Omental fat pad (tissue), 3 donors: ENCODE measurements at regions not wholly inside any gene's neighbourhood (a gene's known extent, or its start where the extent isn't known, plus 50 kb on each side); places are given as distances from the start of the nearest gene placed in this dataset.

Experiments
- ATAC-seq: fragments of 150-250 bp; one replicate; pipeline ENCODE4 v1.9.1; 2016; ENCODE audit warnings: mild to moderate bottlenecking, moderate library complexity; ENCODE audit not compliant: low FRiP score
- DNase-seq: peaks from one replicate; pipeline ENCODE4 v3.0.0-alpha.2; 2019; ENCODE audit warnings: low spot score
- CTCF ChIP-seq, 3 donors: fragments of 450-650 bp; IDR thresholded peaks; one replicate each; pipeline ENCODE4 v1.5.1; 2016 to 2017; ENCODE audit warnings: antibody characterized with exemption in 3 of 3, mild to moderate bottlenecking in 3 of 3, moderate library complexity in 2 of 3

GRCh38 chr9:75461183-75461582, 372.9 kb downstream of the OSTF1 start:
- TF ChIP-seq CTCF (IDR thresholded peaks at IDR 0.05), result no peak
- DNase-seq (no peak), ATAC-seq (no peak)

- no peak for ATAC-seq
- TF ChIP-seq CTCF (IDR thresholded peaks at IDR 0.05), result no peak
These were observed 374.6 kb downstream of the OSTF1 start for GRCh38 chr9:75462866-75463265.

GRCh38 chr9:75463871-75464270, 375.6 kb downstream of the OSTF1 start:
- DNase-seq, result no peak
- no peak for ATAC-seq
- no peak for TF ChIP-seq CTCF (IDR thresholded peaks at IDR 0.05)

More at GRCh38 chr9:75462866-75463265, 374.6 kb downstream of the OSTF1 start:
- DNase-seq, result no peak

- no peak for TF ChIP-seq CTCF (IDR thresholded peaks at IDR 0.05)
- no peak for DNase-seq
- no peak for ATAC-seq
These were observed 376.4 kb downstream of the OSTF1 start for GRCh38 chr9:75464726-75465125.

- DNase-seq (no peak), ATAC-seq (no peak)
- TF ChIP-seq CTCF (IDR thresholded peaks at IDR 0.05), result no peak
These were observed 378.8 kb downstream of the OSTF1 start for GRCh38 chr9:75467142-75467541.

GRCh38 chr9:75471549-75472114, 383.3 kb downstream of the OSTF1 start:
- ATAC-seq (no peak), DNase-seq (no peak)
- TF ChIP-seq CTCF (IDR thresholded peaks at IDR 0.05), result no peak

GRCh38 chr9:75482566-75482965, 394.3 kb downstream of the OSTF1 start:
- no peak for TF ChIP-seq CTCF (IDR thresholded peaks at IDR 0.05)
- no peak for DNase-seq
- no peak for ATAC-seq
